CD4-positive, alpha-beta T cell (primary cell): ENCODE measurements at regions not wholly inside any gene's neighbourhood (a gene's known extent, or its start where the extent isn't known, plus 50 kb on each side); places are given as distances from the start of the nearest gene placed in this dataset.

Source experiments
- ATAC-seq: fragments of 200-7000 bp; cut with Tn5 transposase; one replicate; pipeline ENCODE4 v1.10.0; 2022; ENCODE audit warnings: mild to moderate bottlenecking; ENCODE audit not compliant: poor library complexity
- CTCF ChIA-PET: fragments of 350-600 bp; sonication (Branson Sonifier 250); formaldehyde crosslinking; loops from one replicate; lab custom pipeline; 2021; ENCODE audit warnings: antibody characterized with exemption, inconsistent platforms; lab: Charles Lee
- POLR2A ChIA-PET: fragments of 350-600 bp; sonication (Branson Sonifier 250); formaldehyde crosslinking; loops from one replicate; lab custom pipeline; 2021; ENCODE audit warnings: antibody characterized with exemption, inconsistent platforms; lab: Charles Lee
- DNase-seq, 14 experiments: peaks; one replicate each; pipeline ENCODE4 v3.0.0-alpha.2; 2013 to 2020; ENCODE audit warnings: mixed read lengths in 2 of 14
- H3K27ac ChIP-seq, 2 donors: one replicate each; pipeline versions ENCODE4 v1.5.1 to v1.7.0; 2013; ENCODE audit warnings: low read length in 2 of 2, low read depth in 1 of 2, mild to moderate bottlenecking in 1 of 2
- H3K27me3 ChIP-seq, 2 experiments: 1 replicate in 1 of 2; 2 replicates in 1 of 2; pipeline versions ENCODE4 v1.6.1 to v1.7.0; 2013; ENCODE audit warnings: low read length in 2 of 2, control low read depth in 1 of 2, mild to moderate bottlenecking in 1 of 2, moderate library complexity in 1 of 2; ENCODE audit not compliant: insufficient read depth in 2 of 2, control insufficient read depth in 1 of 2
- H3K36me3 ChIP-seq: one replicate; pipeline ENCODE4 v1.6.1; 2013; ENCODE audit warnings: low read length, control low read depth; ENCODE audit not compliant: insufficient read depth
- H3K4me1 ChIP-seq: one replicate; pipeline ENCODE4 v1.6.1; 2013; ENCODE audit warnings: low read length, control low read depth; ENCODE audit not compliant: insufficient read depth
- H3K4me3 ChIP-seq: one replicate; pipeline ENCODE4 v1.5.1; 2013; ENCODE audit warnings: mild to moderate bottlenecking, low read length, moderate library complexity
- H3K9me3 ChIP-seq, 2 experiments: 1 replicate in 1 of 2; 2 replicates in 1 of 2; pipeline versions ENCODE4 v1.6.1 to v1.7.0; 2013; ENCODE audit warnings: low read length in 2 of 2, mild to moderate bottlenecking in 2 of 2, control low read depth in 1 of 2, moderate library complexity in 1 of 2; ENCODE audit not compliant: control insufficient read depth in 1 of 2, insufficient read depth in 1 of 2
- H3K27ac Mint-ChIP-seq: one replicate; pipeline ENCODE4 v1.8.0; 2020; ENCODE audit warnings: mixed read lengths
- H3K27me3 Mint-ChIP-seq: one replicate; pipeline ENCODE4 v1.8.0; 2021; ENCODE audit warnings: mixed read lengths
- H3K36me3 Mint-ChIP-seq: one replicate; pipeline ENCODE4 v1.8.0; 2021; ENCODE audit warnings: low read depth, mixed read lengths
- H3K4me1 Mint-ChIP-seq: one replicate; pipeline ENCODE4 v1.8.0; 2021; ENCODE audit warnings: low read depth, mixed read lengths
- H3K4me3 Mint-ChIP-seq: one replicate; pipeline ENCODE4 v1.8.0; 2020; ENCODE audit warnings: mild to moderate bottlenecking, mixed read lengths
- H3K9me3 Mint-ChIP-seq: one replicate; pipeline ENCODE4 v1.8.0; 2020; ENCODE audit warnings: mixed read lengths
- intact Hi-C, 2 experiments: fragments of 100-400 bp; cut with DNase I in 1 of 2; cut with micrococcal nuclease in 1 of 2; formaldehyde crosslinking; loops; one replicate each; pipeline versions ENCODE4 v1.15.1 to v1.9.0; 2023 to 2025; cut with DNase I, micrococcal nuclease
- TF ChIP-seq, protein P1 (sequence below): fragments of 200-600 bp; IDR thresholded peaks from one replicate; pipeline ENCODE4 v1.8.0; 2022; ENCODE audit warnings: antibody characterized with exemption, mild to moderate bottlenecking

DNA sequence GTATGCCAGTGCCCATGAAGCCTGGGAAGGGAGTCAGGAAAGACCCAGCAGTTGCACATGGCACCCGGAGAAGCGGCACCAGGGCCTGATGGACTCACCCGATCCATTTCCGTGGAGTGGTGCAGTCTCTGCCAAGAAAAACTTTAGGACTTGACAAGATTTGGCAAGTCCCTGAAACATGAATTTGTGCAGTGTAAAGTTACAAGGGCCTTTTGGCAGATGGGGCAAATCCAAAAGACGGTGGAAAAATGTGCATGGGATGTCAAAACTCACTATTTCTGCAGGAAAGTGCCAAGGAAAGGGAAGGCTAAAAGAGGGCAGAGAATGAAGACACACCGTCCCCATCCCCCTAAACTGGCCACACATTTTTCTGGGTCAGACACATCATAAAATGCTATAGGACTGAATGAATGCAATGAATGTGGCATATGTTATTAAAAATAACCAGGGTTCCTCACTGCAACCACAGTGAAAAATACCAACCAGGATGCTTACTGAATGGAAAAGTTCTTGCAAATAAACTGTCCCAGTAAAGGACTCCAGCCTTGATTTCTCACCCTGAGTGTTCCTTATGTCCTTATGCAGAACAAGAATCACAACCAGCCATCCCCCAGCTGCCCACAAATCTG is 173.5 kb upstream of the SIX2 start:
- ATAC-seq (no peak), DNase-seq (no peak)
- Histone ChIP-seq H3K27ac (no peak overlapping the region), H3K27me3 (peaks cover 0 to 3% of the 10 kb centered on the region in 2 experiments), H3K9me3 (no peaks in the 10 kb centered on the region), H3K4me3 (no peak overlapping the region), H3K36me3 (no peaks in the 10 kb centered on the region), H3K4me1 (no peaks in the 10 kb centered on the region)
- ChIA-PET CTCF (no interaction called here), POLR2A (no interaction called here)
- Mint-ChIP-seq H3K27ac (no peak overlapping the region), H3K4me1 (no peaks in the 10 kb centered on the region), H3K36me3 (no peaks in the 10 kb centered on the region), H3K4me3 (no peak overlapping the region), H3K27me3 (peaks cover 40% of the 10 kb centered on the region), H3K9me3 (no peaks in the 10 kb centered on the region)
- intact Hi-C loops: no loop called here
- TF ChIP-seq, protein P1, sequence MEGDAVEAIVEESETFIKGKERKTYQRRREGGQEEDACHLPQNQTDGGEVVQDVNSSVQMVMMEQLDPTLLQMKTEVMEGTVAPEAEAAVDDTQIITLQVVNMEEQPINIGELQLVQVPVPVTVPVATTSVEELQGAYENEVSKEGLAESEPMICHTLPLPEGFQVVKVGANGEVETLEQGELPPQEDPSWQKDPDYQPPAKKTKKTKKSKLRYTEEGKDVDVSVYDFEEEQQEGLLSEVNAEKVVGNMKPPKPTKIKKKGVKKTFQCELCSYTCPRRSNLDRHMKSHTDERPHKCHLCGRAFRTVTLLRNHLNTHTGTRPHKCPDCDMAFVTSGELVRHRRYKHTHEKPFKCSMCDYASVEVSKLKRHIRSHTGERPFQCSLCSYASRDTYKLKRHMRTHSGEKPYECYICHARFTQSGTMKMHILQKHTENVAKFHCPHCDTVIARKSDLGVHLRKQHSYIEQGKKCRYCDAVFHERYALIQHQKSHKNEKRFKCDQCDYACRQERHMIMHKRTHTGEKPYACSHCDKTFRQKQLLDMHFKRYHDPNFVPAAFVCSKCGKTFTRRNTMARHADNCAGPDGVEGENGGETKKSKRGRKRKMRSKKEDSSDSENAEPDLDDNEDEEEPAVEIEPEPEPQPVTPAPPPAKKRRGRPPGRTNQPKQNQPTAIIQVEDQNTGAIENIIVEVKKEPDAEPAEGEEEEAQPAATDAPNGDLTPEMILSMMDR: no peak

DNA sequence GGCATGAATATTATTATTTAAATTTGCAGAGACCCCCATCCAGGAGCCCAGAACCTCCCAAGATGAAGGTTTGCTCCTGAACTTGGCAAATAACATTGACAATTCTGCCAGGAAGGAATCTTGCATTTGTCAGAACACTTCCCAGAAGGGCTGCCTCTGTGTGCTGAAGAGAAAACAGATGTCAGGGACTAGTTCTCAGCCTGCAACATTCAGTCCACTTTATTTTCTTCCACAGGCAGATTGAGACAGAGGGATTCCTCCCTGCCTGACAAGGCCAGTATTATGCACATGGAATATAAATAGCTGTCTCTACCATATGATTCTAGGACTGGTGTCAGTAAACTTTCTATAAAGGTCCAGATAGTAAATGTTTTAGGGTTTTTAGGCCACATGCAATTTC is 171.5 kb upstream of the SIX2 start:
- no peaks in the 10 kb centered on the region for H3K36me3 Mint-ChIP-seq
- ChIA-PET POLR2A (no interaction called here), CTCF (no interaction called here)
- ATAC-seq (no peak), DNase-seq (no peak)
- H3K4me1 Mint-ChIP-seq: no peaks in the 10 kb centered on the region
- no peak overlapping the region for H3K27ac Mint-ChIP-seq
- TF ChIP-seq, protein P1: no peak
- Histone ChIP-seq H3K27me3 (peaks cover 0 to 7% of the 10 kb centered on the region in 2 experiments), H3K36me3 (no peaks in the 10 kb centered on the region), H3K4me1 (no peaks in the 10 kb centered on the region), H3K4me3 (no peak overlapping the region), H3K27ac (no peak overlapping the region), H3K9me3 (no peaks in the 10 kb centered on the region)
- peaks cover 44% of the 10 kb centered on the region for H3K27me3 Mint-ChIP-seq
- H3K4me3 Mint-ChIP-seq: no peak overlapping the region
- intact Hi-C loops: no loop called here
- peaks cover 2% of the 10 kb centered on the region for H3K9me3 Mint-ChIP-seq

DNA sequence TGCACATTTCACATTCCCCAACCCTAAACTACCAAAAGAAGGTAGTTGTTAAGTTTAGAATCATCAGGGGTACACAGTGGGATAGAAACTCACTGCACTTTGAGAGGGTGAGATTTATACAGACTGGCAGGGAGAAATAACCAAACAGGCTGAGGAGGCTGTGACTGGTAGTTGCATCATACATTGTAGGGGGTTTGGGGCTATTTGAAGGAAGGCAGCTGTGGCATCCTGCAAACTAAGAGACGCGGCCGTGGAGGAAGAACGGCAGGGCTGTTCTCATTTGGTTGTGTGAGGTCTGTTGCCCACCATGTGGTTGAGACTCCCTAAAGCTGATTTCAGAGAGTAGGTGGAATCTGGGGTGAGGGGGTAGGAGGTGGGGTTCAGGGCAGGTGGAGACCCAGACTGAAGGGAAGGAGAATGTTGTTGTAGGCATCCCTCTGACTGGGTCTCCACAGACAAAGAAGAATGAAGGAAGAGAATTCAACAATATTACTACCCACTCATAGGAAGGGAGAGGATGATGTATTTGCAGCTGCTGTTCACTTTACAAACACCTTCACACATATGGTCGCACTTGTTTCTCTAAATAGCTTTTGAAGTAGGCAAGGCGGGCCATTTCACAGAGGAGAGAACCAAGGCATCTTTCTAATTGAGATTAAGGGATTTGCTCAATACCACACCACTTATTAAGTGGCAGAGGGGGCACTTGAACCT is 170.9 kb upstream of the SIX2 start:
- H3K4me1 ChIP-seq: no peaks in the 10 kb centered on the region
- peaks cover 0 to 7% of the 10 kb centered on the region in 2 experiments for H3K27me3 ChIP-seq
- H3K36me3 Mint-ChIP-seq: no peaks in the 10 kb centered on the region
- H3K27ac ChIP-seq: no peak overlapping the region
- DNase-seq (no peak), ATAC-seq (no peak)
- intact Hi-C loops: no loop called here
- no peak overlapping the region for H3K4me3 Mint-ChIP-seq
- no peak overlapping the region for H3K4me3 ChIP-seq
- H3K27me3 Mint-ChIP-seq: peaks cover 38% of the 10 kb centered on the region
- CTCF ChIA-PET: no interaction called here
- no peak overlapping the region for H3K27ac Mint-ChIP-seq
- H3K9me3 Mint-ChIP-seq: peaks cover 2% of the 10 kb centered on the region
- no peaks in the 10 kb centered on the region for H3K36me3 ChIP-seq
- no peaks in the 10 kb centered on the region for H3K9me3 ChIP-seq
- POLR2A ChIA-PET: no interaction called here
- H3K4me1 Mint-ChIP-seq: no peaks in the 10 kb centered on the region
- TF ChIP-seq, protein P1: no peak
